Liver (tissue), 3 donors: ENCODE measurements at regions not wholly inside any gene's neighbourhood (a gene's known extent, or its start where the extent isn't known, plus 50 kb on each side); places are given as distances from the start of the nearest gene placed in this dataset.

ENCODE experiments used
- CTCF ChIP-seq: fragments of 150-350 bp; IDR thresholded peaks from 2 replicates; pipeline ENCODE4 v1.5.1; 2017; ENCODE audit warnings: improper control_type of control experiment, low read depth, low read length; ENCODE audit not compliant: missing input control
- EGR1 ChIP-seq, 2 donors: IDR thresholded peaks; 2 replicates each; pipeline ENCODE4 v1.6.1; 2016 to 2018; ENCODE audit warnings: antibody characterized with exemption in 2 of 2, low read depth in 2 of 2
- FOXA1 ChIP-seq: IDR thresholded peaks from 2 replicates; pipeline ENCODE4 v1.6.1; 2016; ENCODE audit warnings: antibody characterized with exemption
- GABPA ChIP-seq, 2 donors: IDR thresholded peaks in 1 of 2; conservative IDR thresholded peaks in 1 of 2; 2 replicates each; pipeline ENCODE4 v1.6.1; 2016; ENCODE audit warnings: antibody characterized with exemption in 2 of 2, mild to moderate bottlenecking in 1 of 2, moderate library complexity in 1 of 2
- MAX ChIP-seq: IDR thresholded peaks from 2 replicates; pipeline ENCODE4 v1.6.1; 2016; ENCODE audit warnings: antibody characterized with exemption
- REST ChIP-seq: IDR thresholded peaks from 2 replicates; pipeline ENCODE4 v1.6.1; 2016; ENCODE audit warnings: antibody characterized with exemption, mild to moderate bottlenecking
- SP1 ChIP-seq: IDR thresholded peaks from 2 replicates; pipeline ENCODE4 v1.6.1; 2018; ENCODE audit warnings: antibody characterized with exemption, mild to moderate bottlenecking
- TAF1 ChIP-seq: conservative IDR thresholded peaks from 2 replicates; pipeline ENCODE4 v1.6.1; 2016; ENCODE audit warnings: antibody characterized with exemption, mild to moderate bottlenecking
- YY1 ChIP-seq: IDR thresholded peaks from 2 replicates; pipeline ENCODE4 v1.6.1; 2016; ENCODE audit warnings: antibody characterized with exemption, mild to moderate bottlenecking
- donor health status: healthy.
- donor health status: healthy.

GRCh38 chr5:2250365-2250950, 367.7 kb upstream of the IRX4 start:
- TF ChIP-seq CTCF (no peak), FOXA1 (no peak), TAF1 (no peak), REST (no peak), EGR1 (IDR thresholded peaks at IDR 0.05; ENCODE audit: low read depth in 2 of 2) (no peak), GABPA (IDR thresholded peaks at IDR 0.05 in 1 of 2, conservative IDR thresholded peaks at IDR 0.05 in 1 of 2) (no peak), YY1 (no peak), SP1 (no peak), MAX (no peak)
